ENCODE measurements at regions not wholly inside any gene's neighbourhood (a gene's known extent, or its start where the extent isn't known, plus 50 kb on each side); places are given as distances from the start of the nearest gene placed in this dataset.

GRCh38 chr13:19061278-19061677 is 120.3 kb downstream of the TUBA3C start:
- Mint-ChIP-seq H3K27ac (no peak overlapping the region), H3K4me1 (no peaks in the 10 kb centered on the region), H3K4me3 (no peak overlapping the region), H3K36me3 (no peaks in the 10 kb centered on the region), H3K9me3 (peaks cover 2 to 3% of the 10 kb centered on the region in 2 donors), H3K27me3 (ENCODE audit: low read depth in 2 of 2) (no peaks in the 10 kb centered on the region)
- Histone ChIP-seq H3K27ac (ENCODE audit: low read length) (no peak overlapping the region), H3K9me3 (ENCODE audit: control insufficient read depth, insufficient read depth, low read length) (peaks cover 24% of the 10 kb centered on the region), H3K4me3 (ENCODE audit: low read length) (no peak overlapping the region), H3K36me3 (ENCODE audit: control insufficient read depth, insufficient read depth, low read length) (no peaks in the 10 kb centered on the region), H3K4me1 (ENCODE audit: control insufficient read depth, insufficient read depth, low read length) (no peaks in the 10 kb centered on the region), H3K27me3 (ENCODE audit: control insufficient read depth, insufficient read depth, low read length) (no peaks in the 10 kb centered on the region)
- no peak for ATAC-seq
- intact Hi-C loops (cut with micrococcal nuclease), result no loop called here
- no peak for DNase-seq
- no peak for TF ChIP-seq CTCF (IDR thresholded peaks at IDR 0.05)
- WGBS (ENCODE audit: insufficient coverage), result 83% methylated on average over 6 of the region's 6 CpGs

- 87% methylated on average over 13 of the region's 13 CpGs for WGBS (ENCODE audit: insufficient coverage)
- no peaks in the 10 kb centered on the region for H3K4me1 Mint-ChIP-seq
- intact Hi-C loops (cut with micrococcal nuclease), result no loop called here
- no peaks in the 10 kb centered on the region for H3K36me3 Mint-ChIP-seq
- no peak for TF ChIP-seq CTCF (IDR thresholded peaks at IDR 0.05)
- H3K27me3 Mint-ChIP-seq (ENCODE audit: low read depth in 2 of 2), result no peaks in the 10 kb centered on the region
- Histone ChIP-seq H3K9me3 (ENCODE audit: control insufficient read depth, insufficient read depth, low read length) (peaks cover 24% of the 10 kb centered on the region), H3K4me1 (ENCODE audit: control insufficient read depth, insufficient read depth, low read length) (no peaks in the 10 kb centered on the region), H3K36me3 (ENCODE audit: control insufficient read depth, insufficient read depth, low read length) (no peaks in the 10 kb centered on the region), H3K27ac (ENCODE audit: low read length) (no peak overlapping the region), H3K27me3 (ENCODE audit: control insufficient read depth, insufficient read depth, low read length) (no peaks in the 10 kb centered on the region), H3K4me3 (ENCODE audit: low read length) (no peak overlapping the region)
- H3K27ac Mint-ChIP-seq, result no peak overlapping the region
- no peak overlapping the region for H3K4me3 Mint-ChIP-seq
- DNase-seq (no peak), ATAC-seq (no peak)
- H3K9me3 Mint-ChIP-seq, result peaks cover 2% of the 10 kb centered on the region in 2 donors
Measured at GRCh38 chr13:19060311-19061002, 121.2 kb downstream of the TUBA3C start.

- Mint-ChIP-seq H3K36me3 (no peaks in the 10 kb centered on the region), H3K4me1 (no peaks in the 10 kb centered on the region), H3K4me3 (no peak overlapping the region), H3K9me3 (no peaks in the 10 kb centered on the region), H3K27ac (no peak overlapping the region), H3K27me3 (ENCODE audit: low read depth in 2 of 2) (no peaks in the 10 kb centered on the region)
- 78% methylated on average over 16 of the region's 16 CpGs for WGBS (ENCODE audit: insufficient coverage)
- no peaks in the 10 kb centered on the region for H3K27me3 ChIP-seq (ENCODE audit: control insufficient read depth, insufficient read depth, low read length)
- no peaks in the 10 kb centered on the region for H3K4me1 ChIP-seq (ENCODE audit: control insufficient read depth, insufficient read depth, low read length)
- no peak for TF ChIP-seq CTCF (IDR thresholded peaks at IDR 0.05)
- no peak overlapping the region for H3K27ac ChIP-seq (ENCODE audit: low read length)
- DNase-seq (no peak), ATAC-seq (no peak)
- no peaks in the 10 kb centered on the region for H3K36me3 ChIP-seq (ENCODE audit: control insufficient read depth, insufficient read depth, low read length)
- intact Hi-C loops (cut with micrococcal nuclease), result no loop called here
- H3K4me3 ChIP-seq (ENCODE audit: low read length), result no peak overlapping the region
- peaks cover 20% of the 10 kb centered on the region for H3K9me3 ChIP-seq (ENCODE audit: control insufficient read depth, insufficient read depth, low read length)
Measured at GRCh38 chr13:19059016-19059780, 122.4 kb downstream of the TUBA3C start.

All from natural killer cell (primary cell).